Neural cell (in vitro differentiated cells): ENCODE measurements at regions not wholly inside any gene's neighbourhood (a gene's known extent, or its start where the extent isn't known, plus 50 kb on each side); places are given as distances from the start of the nearest gene placed in this dataset.

Experiments used
- EP300 ChIP-seq: fragments of 450-650 bp; conservative IDR thresholded peaks from 2 replicates; pipeline ENCODE4 v1.6.1; 2014; ENCODE audit warnings: antibody characterized with exemption, mild to moderate bottlenecking, moderate library complexity; ENCODE audit not compliant: poor library complexity, severe bottlenecking
- EZH2 ChIP-seq: fragments of 200-600, 300-800 bp; shearing (Covaris generic), sonication (generic); IDR thresholded peaks from 2 replicates; pipeline ENCODE4 v1.6.1; 2014; ENCODE audit warnings: antibody characterized with exemption, low read length, borderline replicate concordance, mild to moderate bottlenecking; ENCODE audit not compliant: insufficient read depth, poor library complexity, severe bottlenecking
- MXI1 ChIP-seq: fragments of 450-650 bp; conservative IDR thresholded peaks from 2 replicates; pipeline ENCODE4 v1.6.1; 2014; ENCODE audit warnings: antibody characterized with exemption, mild to moderate bottlenecking; ENCODE audit not compliant: poor library complexity, severe bottlenecking
- POLR2AphosphoS5 ChIP-seq: IDR thresholded peaks from 2 replicates; pipeline ENCODE4 v1.6.1; 2012
- RAD21 ChIP-seq: fragments of 450-650 bp; conservative IDR thresholded peaks from 2 replicates; pipeline ENCODE4 v1.6.1; 2014; ENCODE audit warnings: antibody characterized with exemption, mild to moderate bottlenecking, moderate library complexity
- SMC3 ChIP-seq: fragments of 450-650 bp; conservative IDR thresholded peaks from 2 replicates; pipeline ENCODE4 v1.6.1; 2014; ENCODE audit warnings: antibody characterized with exemption, mild to moderate bottlenecking, moderate library complexity; ENCODE audit not compliant: poor library complexity
- TAF1 ChIP-seq: IDR thresholded peaks from 2 replicates; pipeline ENCODE4 v1.6.1; 2012; ENCODE audit warnings: low read depth
- TF ChIP-seq, protein P1 (sequence below): fragments of 450-650 bp; IDR thresholded peaks from 2 replicates; pipeline ENCODE4 v1.5.1; 2014; ENCODE audit warnings: antibody characterized with exemption, mild to moderate bottlenecking, moderate library complexity; ENCODE audit not compliant: poor library complexity, severe bottlenecking
- TF ChIP-seq, protein P2 (sequence below): IDR thresholded peaks from 2 replicates; pipeline ENCODE4 v1.6.1; 2012; ENCODE audit warnings: borderline replicate concordance

- TF ChIP-seq, protein P1, sequence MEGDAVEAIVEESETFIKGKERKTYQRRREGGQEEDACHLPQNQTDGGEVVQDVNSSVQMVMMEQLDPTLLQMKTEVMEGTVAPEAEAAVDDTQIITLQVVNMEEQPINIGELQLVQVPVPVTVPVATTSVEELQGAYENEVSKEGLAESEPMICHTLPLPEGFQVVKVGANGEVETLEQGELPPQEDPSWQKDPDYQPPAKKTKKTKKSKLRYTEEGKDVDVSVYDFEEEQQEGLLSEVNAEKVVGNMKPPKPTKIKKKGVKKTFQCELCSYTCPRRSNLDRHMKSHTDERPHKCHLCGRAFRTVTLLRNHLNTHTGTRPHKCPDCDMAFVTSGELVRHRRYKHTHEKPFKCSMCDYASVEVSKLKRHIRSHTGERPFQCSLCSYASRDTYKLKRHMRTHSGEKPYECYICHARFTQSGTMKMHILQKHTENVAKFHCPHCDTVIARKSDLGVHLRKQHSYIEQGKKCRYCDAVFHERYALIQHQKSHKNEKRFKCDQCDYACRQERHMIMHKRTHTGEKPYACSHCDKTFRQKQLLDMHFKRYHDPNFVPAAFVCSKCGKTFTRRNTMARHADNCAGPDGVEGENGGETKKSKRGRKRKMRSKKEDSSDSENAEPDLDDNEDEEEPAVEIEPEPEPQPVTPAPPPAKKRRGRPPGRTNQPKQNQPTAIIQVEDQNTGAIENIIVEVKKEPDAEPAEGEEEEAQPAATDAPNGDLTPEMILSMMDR: no peak
- no peak for TF ChIP-seq EZH2
- no peak for TF ChIP-seq MXI1
- TF ChIP-seq, protein P2, sequence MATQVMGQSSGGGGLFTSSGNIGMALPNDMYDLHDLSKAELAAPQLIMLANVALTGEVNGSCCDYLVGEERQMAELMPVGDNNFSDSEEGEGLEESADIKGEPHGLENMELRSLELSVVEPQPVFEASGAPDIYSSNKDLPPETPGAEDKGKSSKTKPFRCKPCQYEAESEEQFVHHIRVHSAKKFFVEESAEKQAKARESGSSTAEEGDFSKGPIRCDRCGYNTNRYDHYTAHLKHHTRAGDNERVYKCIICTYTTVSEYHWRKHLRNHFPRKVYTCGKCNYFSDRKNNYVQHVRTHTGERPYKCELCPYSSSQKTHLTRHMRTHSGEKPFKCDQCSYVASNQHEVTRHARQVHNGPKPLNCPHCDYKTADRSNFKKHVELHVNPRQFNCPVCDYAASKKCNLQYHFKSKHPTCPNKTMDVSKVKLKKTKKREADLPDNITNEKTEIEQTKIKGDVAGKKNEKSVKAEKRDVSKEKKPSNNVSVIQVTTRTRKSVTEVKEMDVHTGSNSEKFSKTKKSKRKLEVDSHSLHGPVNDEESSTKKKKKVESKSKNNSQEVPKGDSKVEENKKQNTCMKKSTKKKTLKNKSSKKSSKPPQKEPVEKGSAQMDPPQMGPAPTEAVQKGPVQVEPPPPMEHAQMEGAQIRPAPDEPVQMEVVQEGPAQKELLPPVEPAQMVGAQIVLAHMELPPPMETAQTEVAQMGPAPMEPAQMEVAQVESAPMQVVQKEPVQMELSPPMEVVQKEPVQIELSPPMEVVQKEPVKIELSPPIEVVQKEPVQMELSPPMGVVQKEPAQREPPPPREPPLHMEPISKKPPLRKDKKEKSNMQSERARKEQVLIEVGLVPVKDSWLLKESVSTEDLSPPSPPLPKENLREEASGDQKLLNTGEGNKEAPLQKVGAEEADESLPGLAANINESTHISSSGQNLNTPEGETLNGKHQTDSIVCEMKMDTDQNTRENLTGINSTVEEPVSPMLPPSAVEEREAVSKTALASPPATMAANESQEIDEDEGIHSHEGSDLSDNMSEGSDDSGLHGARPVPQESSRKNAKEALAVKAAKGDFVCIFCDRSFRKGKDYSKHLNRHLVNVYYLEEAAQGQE: no peak
- TF ChIP-seq TAF1: no peak
- no peak for TF ChIP-seq POLR2AphosphoS5
- TF ChIP-seq RAD21: no peak
- TF ChIP-seq EP300: no peak
- TF ChIP-seq SMC3: no peak
Measured at GRCh38 chr4:136476753-136477152, 1055.5 kb downstream of the PCDH18 start.
